NB4 (cell line): ENCODE measurements at regions not wholly inside any gene's neighbourhood (a gene's known extent, or its start where the extent isn't known, plus 50 kb on each side); places are given as distances from the start of the nearest gene placed in this dataset.

Experiments
- MYC ChIP-seq: IDR thresholded peaks from 2 replicates; pipeline ENCODE4 v1.6.1; 2011; ENCODE audit warnings: low read depth, low read length
- POLR2A ChIP-seq: IDR thresholded peaks from 2 replicates; pipeline ENCODE4 v1.6.1; 2011; ENCODE audit warnings: mild to moderate bottlenecking; ENCODE audit not compliant: insufficient read length; ENCODE audit errors: extremely low read depth
- TF ChIP-seq, protein P1 (sequence below): IDR thresholded peaks from one replicate; pipeline ENCODE4 v1.5.1; 2012; ENCODE audit warnings: low read depth, low read length
- TF ChIP-seq, protein P2 (sequence below): IDR thresholded peaks from 2 replicates; pipeline ENCODE4 v1.6.1; 2011; ENCODE audit warnings: low read depth, low read length

DNA sequence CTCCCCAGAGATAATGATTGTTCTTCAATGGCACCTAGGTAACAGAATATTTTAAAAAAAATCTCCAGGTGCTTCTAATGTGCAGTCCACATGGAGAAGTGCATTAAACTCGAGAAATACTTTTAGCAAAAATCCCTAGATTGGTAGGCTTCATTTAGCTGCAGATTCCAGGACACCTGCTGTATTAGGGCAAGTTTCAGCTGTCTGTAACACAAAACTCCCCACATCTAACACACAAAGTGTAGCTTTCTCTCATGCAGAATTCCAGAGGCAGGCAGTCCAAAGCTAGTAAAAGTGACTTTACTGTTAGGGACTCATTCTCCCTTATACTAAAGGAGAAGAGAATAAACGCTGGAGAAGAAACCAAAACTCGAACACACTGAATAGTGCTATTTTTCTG, 1414.3 kb upstream of the B3GALT2 start:
- TF ChIP-seq, protein P1, sequence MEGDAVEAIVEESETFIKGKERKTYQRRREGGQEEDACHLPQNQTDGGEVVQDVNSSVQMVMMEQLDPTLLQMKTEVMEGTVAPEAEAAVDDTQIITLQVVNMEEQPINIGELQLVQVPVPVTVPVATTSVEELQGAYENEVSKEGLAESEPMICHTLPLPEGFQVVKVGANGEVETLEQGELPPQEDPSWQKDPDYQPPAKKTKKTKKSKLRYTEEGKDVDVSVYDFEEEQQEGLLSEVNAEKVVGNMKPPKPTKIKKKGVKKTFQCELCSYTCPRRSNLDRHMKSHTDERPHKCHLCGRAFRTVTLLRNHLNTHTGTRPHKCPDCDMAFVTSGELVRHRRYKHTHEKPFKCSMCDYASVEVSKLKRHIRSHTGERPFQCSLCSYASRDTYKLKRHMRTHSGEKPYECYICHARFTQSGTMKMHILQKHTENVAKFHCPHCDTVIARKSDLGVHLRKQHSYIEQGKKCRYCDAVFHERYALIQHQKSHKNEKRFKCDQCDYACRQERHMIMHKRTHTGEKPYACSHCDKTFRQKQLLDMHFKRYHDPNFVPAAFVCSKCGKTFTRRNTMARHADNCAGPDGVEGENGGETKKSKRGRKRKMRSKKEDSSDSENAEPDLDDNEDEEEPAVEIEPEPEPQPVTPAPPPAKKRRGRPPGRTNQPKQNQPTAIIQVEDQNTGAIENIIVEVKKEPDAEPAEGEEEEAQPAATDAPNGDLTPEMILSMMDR, result no peak
- TF ChIP-seq POLR2A (no peak), MYC (no peak)
- TF ChIP-seq, protein P2, sequence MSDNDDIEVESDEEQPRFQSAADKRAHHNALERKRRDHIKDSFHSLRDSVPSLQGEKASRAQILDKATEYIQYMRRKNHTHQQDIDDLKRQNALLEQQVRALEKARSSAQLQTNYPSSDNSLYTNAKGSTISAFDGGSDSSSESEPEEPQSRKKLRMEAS, result no peak
